ENCODE measurements at regions not wholly inside any gene's neighbourhood (a gene's known extent, or its start where the extent isn't known, plus 50 kb on each side); places are given as distances from the start of the nearest gene placed in this dataset.

DNA sequence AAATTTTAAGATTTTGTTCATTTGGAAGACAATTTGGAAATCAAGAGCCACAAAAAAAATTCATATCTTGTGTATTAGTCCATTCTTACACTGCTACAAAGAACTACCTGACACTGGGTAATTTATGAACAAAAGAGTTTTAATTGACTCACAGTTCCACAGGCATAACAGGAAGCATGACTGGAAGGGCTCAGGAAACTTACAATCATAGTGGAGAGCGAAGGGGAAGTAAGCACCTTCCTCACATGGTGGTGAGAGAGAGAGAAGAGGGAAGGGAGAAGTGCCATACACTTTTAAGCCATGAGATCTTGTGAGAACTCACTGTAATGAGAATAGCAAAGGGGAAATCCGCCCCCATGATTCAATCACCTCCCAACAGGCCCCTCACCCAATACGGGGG, 274.4 kb downstream of the KCNN2 start:
- Histone ChIP-seq H3K9ac (ENCODE audit: insufficient read depth in 1 of 2, low read depth in 2 of 2, low read length in 2 of 2) (no peak overlapping the region), H2AFZ (ENCODE audit: low read depth, low read length) (no peak overlapping the region), H3K79me2 (ENCODE audit: control insufficient read depth, insufficient read depth, low read length) (no peaks in the 10 kb centered on the region), H3K9me3 (replicated peaks; ENCODE audit: control insufficient read depth, insufficient read depth, low read depth, low read length) (0 out of 2 replicates have a peak, but pooled peaks cover 1% of the 10 kb centered on the region), H3K27me3 (ENCODE audit: control insufficient read depth in 2 of 2, insufficient read depth in 2 of 2, low read length in 2 of 2) (no peaks in the 10 kb centered on the region), H3K4me1 (replicated peaks in 1 of 2; ENCODE audit: control insufficient read depth in 2 of 2, insufficient read depth in 2 of 2, low read length in 2 of 2) (no peaks in the 10 kb centered on the region), H3K9me1 (ENCODE audit: control insufficient read depth, insufficient read depth, low read length) (no peaks in the 10 kb centered on the region), H3K36me3 (ENCODE audit: control insufficient read depth, insufficient read depth, low read length) (no peaks in the 10 kb centered on the region), H3K4me2 (ENCODE audit: insufficient read depth, low read length) (no peak overlapping the region), H4K20me1 (replicated peaks; ENCODE audit: control insufficient read depth, insufficient read depth, low read length) (no peaks in the 10 kb centered on the region), H3K27ac (ENCODE audit: extremely low read depth, low read depth, low read length) (no peak overlapping the region), H3K4me3 (no peak overlapping the region)
- CTCF ChIA-PET (ENCODE audit: low intra/inter-chr PET ratio) = no interaction called here
- POLR2A ChIA-PET = no interaction called here
- intact Hi-C loops (cut with micrococcal nuclease) = no loop called here
- in situ Hi-C loops (cut with MboI) = no loop called here
- no peak for ATAC-seq
- DNase-seq (ENCODE audit: extremely low read depth in 1 of 4, low spot score in 3 of 4) = no peak
- 0% methylated on average over 3 of the region's 3 CpGs for WGBS (ENCODE audit: insufficient coverage, low coverage, missing lambda C conversion rate)
- BruUV-seq (replicated peaks) = no TSS peak
- no peak for FAIRE-seq
- no peak for TF ChIP-seq PRPF4 (IDR thresholded peaks at IDR 0.05; ENCODE audit: insufficient read depth, low read depth, low read length, poor library complexity, severe bottlenecking)
- no peak for TF ChIP-seq ZBTB8A (IDR thresholded peaks at IDR 0.05; ENCODE audit: partially characterized antibody)
- no peak for TF ChIP-seq ZBTB9 (CRISPR knock-in tag; IDR thresholded peaks at IDR 0.05)
- no peak for TF ChIP-seq ZNF511 (CRISPR knock-in tag; IDR thresholded peaks at IDR 0.05)
- no peak for TF ChIP-seq IRF9 (tag; IDR thresholded peaks at IDR 0.05)
- no peak for TF ChIP-seq LARP7 (IDR thresholded peaks at IDR 0.05)

Data from K562 (cell line).